ENCODE measurements at regions not wholly inside any gene's neighbourhood (a gene's known extent, or its start where the extent isn't known, plus 50 kb on each side); places are given as distances from the start of the nearest gene placed in this dataset.

DNA sequence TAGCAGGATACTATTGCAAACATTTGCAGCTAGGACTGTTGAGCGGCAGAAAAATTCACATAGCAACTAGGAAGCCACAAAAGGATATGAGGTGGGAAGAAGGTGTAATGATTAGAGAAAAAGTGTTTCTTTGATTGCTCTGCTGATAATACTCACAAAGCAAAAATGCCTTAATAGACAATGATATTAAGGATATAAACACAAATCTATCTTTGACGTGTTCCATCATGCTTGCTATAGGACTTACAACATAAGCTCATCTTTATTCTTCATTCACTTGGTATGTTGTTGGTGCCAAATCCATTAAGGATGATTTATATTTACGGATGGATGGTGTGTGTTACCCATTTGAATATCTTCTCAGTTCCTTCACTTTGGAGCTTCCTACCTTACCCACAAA, 309.3 kb downstream of the GPR37 start:
- TF ChIP-seq POLR2AphosphoS5 (IDR thresholded peaks at IDR 0.05; ENCODE audit: low read depth, low read length), result no peak
- no peak for TF ChIP-seq POLR2A (IDR thresholded peaks at IDR 0.05; ENCODE audit: low read depth, low read length)
- TF ChIP-seq PAX5 (IDR thresholded peaks at IDR 0.05; ENCODE audit: insufficient read depth, low read length, severe bottlenecking), result no peak
- TF ChIP-seq TAF1 (IDR thresholded peaks at IDR 0.05; ENCODE audit: low read depth, low read length), result no peak
- no peak for TF ChIP-seq SPI1 (IDR thresholded peaks at IDR 0.05; ENCODE audit: low read depth, low read length)
- no peak for TF ChIP-seq POU2F2 (IDR thresholded peaks at IDR 0.05; ENCODE audit: low read depth, low read length)
